Loucy (cell line): ENCODE measurements at regions not wholly inside any gene's neighbourhood (a gene's known extent, or its start where the extent isn't known, plus 50 kb on each side); places are given as distances from the start of the nearest gene placed in this dataset.
"Not testable (repeated sequence)": the region's sequence is repeated elsewhere in the genome, so short reads cannot be mapped to it uniquely, and the experiment has no call there.

ENCODE experiments used
- H2AFZ ChIP-seq: fragments of 200-600 bp; sonication (generic); 2 replicates; pipeline ENCODE4 v1.6.0; 2016; ENCODE audit warnings: antibody characterized with exemption, mild to moderate bottlenecking, low read length, moderate library complexity
- H3F3A ChIP-seq: fragments of 200-600 bp; 2 replicates; pipeline ENCODE4 v1.6.0; 2016; ENCODE audit warnings: antibody characterized with exemption, low read depth, mild to moderate bottlenecking
- H3K27me3 ChIP-seq: fragments of 200-600 bp; sonication (generic); 2 replicates; pipeline ENCODE4 v1.6.1; 2014; ENCODE audit warnings: low read length, mild to moderate bottlenecking; ENCODE audit not compliant: insufficient read depth, poor library complexity, severe bottlenecking
- H3K36me3 ChIP-seq: fragments of 200-600 bp; sonication (generic); 2 replicates; pipeline ENCODE4 v1.6.1; 2016; ENCODE audit warnings: low read length; ENCODE audit not compliant: insufficient read depth
- H3K4me1 ChIP-seq: fragments of 200-600 bp; sonication (generic); 2 replicates; pipeline ENCODE4 v1.5.1; 2014; ENCODE audit warnings: low read length, mild to moderate bottlenecking; ENCODE audit not compliant: insufficient read depth, poor library complexity, severe bottlenecking
- H3K4me2 ChIP-seq: fragments of 200-600 bp; sonication (generic); 2 replicates; pipeline ENCODE4 v1.6.0; 2014; ENCODE audit warnings: antibody characterized with exemption, low read length, low read depth, mild to moderate bottlenecking; ENCODE audit not compliant: poor library complexity, severe bottlenecking
- H3K4me3 ChIP-seq: fragments of 200-600 bp; sonication (generic); 2 replicates; pipeline ENCODE4 v1.5.1; 2014; ENCODE audit warnings: low read length, mild to moderate bottlenecking, mixed read lengths; ENCODE audit not compliant: poor library complexity, severe bottlenecking
- H3K79me2 ChIP-seq: fragments of 200-600 bp; sonication (generic); 2 replicates; pipeline ENCODE4 v1.6.1; 2014; ENCODE audit warnings: low read length; ENCODE audit not compliant: insufficient read depth
- H3K9ac ChIP-seq: fragments of 200-600 bp; sonication (generic); 2 replicates; pipeline ENCODE4 v1.6.0; 2014; ENCODE audit warnings: mild to moderate bottlenecking, low read depth, low read length, moderate library complexity; ENCODE audit not compliant: poor library complexity, severe bottlenecking
- H3K9me2 ChIP-seq: fragments of 200-600 bp; sonication (generic); replicated peaks from 2 replicates; pipeline ENCODE4 v1.6.1; 2016; ENCODE audit warnings: low read depth, low read length, mixed read lengths
- H3K9me3 ChIP-seq: fragments of 200-600 bp; sonication (generic); 2 replicates; pipeline ENCODE4 v1.6.1; 2014; ENCODE audit warnings: mild to moderate bottlenecking, antibody characterized with exemption, low read length, low read depth; ENCODE audit not compliant: insufficient read depth
- H4K20me1 ChIP-seq: fragments of 200-600 bp; sonication (generic); 2 replicates; pipeline ENCODE4 v1.6.0; 2014; ENCODE audit warnings: antibody characterized with exemption, low read length, mild to moderate bottlenecking; ENCODE audit not compliant: insufficient read depth, poor library complexity, severe bottlenecking
- CTCF ChIP-seq: fragments of 200-600 bp; sonication (generic); conservative IDR thresholded peaks from 2 replicates; pipeline ENCODE4 v1.5.1; 2014; ENCODE audit warnings: mild to moderate bottlenecking, antibody characterized with exemption, low read length
- EZH2phosphoT487 ChIP-seq: fragments of 200-600 bp; IDR thresholded peaks from 2 replicates; pipeline ENCODE4 v1.6.1; 2018; ENCODE audit warnings: antibody characterized with exemption, mild to moderate bottlenecking, moderate library complexity, borderline replicate concordance

DNA sequence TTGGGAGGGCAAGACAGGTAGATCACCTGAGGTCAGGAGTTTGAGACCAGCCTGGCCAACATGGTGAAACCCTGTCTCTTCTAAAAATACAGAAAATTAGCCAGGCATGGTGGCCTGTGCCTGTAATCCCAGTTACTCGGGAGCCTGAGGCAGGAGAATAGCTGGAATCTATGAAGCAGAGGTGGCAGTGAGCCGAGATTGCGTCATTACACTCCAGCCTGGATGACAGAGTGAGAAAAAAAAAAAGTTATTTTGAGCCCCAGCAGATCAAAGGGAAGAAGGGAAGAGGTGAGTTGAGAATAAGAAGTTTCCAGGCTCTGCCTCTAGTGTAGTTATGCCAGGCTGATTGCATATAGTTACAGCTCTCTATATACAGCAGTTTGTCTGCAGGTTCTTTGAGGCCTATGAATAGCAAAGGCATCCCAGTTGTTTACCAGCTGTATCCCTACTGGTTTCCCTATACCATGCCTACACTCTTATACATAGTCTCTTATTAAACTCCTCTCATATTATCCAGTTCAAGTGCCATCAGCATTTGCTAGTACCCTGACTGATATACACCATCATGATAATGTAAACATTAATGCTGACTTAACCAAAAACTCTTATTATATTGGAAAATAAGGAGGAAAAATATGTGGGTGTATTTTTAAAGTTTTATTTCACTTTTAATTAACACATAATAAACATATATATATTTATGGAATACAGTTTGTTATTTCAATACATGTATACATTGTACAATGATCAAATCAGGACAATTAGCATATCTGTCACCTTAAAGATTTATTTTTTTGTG, 823.6 kb upstream of the ADGRB3 start:
- Histone ChIP-seq H3K9ac (no peak overlapping the region), H4K20me1 (no peaks in the 10 kb centered on the region), H3F3A (no peaks in the 10 kb centered on the region), H3K36me3 (no peaks in the 10 kb centered on the region), H3K4me3 (no peak overlapping the region), H3K4me2 (no peak overlapping the region), H3K9me2 (no peaks in the 10 kb centered on the region), H3K27me3 (no peaks in the 10 kb centered on the region), H3K4me1 (no peaks in the 10 kb centered on the region), H2AFZ (no peak overlapping the region), H3K9me3 (no peaks in the 10 kb centered on the region; the same call in 1 of the 2 replicates), H3K79me2 (no peaks in the 10 kb centered on the region)
- TF ChIP-seq EZH2phosphoT487 (no peak), CTCF (no peak)

- not testable (repeated sequence) for H2AFZ ChIP-seq, H3K9ac ChIP-seq, H3K4me1 ChIP-seq, H3F3A ChIP-seq, H3K9me2 ChIP-seq, H3K36me3 ChIP-seq, H3K79me2 ChIP-seq, H4K20me1 ChIP-seq, H3K9me3 ChIP-seq, H3K27me3 ChIP-seq, H3K4me2 ChIP-seq, H3K4me3 ChIP-seq
Observed at GRCh38 chr6:67804808-67805207, 830.3 kb upstream of the ADGRB3 start.

- H2AFZ ChIP-seq = no peak overlapping the region
- H3K79me2 ChIP-seq = no peaks in the 10 kb centered on the region
- no peaks in the 10 kb centered on the region for H3K9me2 ChIP-seq
- H3K9ac ChIP-seq = no peak overlapping the region
- H3K36me3 ChIP-seq = no peaks in the 10 kb centered on the region
- no peaks in the 10 kb centered on the region for H3K4me1 ChIP-seq
- H3K9me3 ChIP-seq = no peaks in the 10 kb centered on the region
- no peak for TF ChIP-seq CTCF
- no peak overlapping the region for H3K4me3 ChIP-seq
- H4K20me1 ChIP-seq = no peaks in the 10 kb centered on the region
- H3F3A ChIP-seq = no peaks in the 10 kb centered on the region
- no peak overlapping the region for H3K4me2 ChIP-seq
- H3K27me3 ChIP-seq = no peaks in the 10 kb centered on the region
Observed at GRCh38 chr6:67802771-67803170, 832.3 kb upstream of the ADGRB3 start.

DNA sequence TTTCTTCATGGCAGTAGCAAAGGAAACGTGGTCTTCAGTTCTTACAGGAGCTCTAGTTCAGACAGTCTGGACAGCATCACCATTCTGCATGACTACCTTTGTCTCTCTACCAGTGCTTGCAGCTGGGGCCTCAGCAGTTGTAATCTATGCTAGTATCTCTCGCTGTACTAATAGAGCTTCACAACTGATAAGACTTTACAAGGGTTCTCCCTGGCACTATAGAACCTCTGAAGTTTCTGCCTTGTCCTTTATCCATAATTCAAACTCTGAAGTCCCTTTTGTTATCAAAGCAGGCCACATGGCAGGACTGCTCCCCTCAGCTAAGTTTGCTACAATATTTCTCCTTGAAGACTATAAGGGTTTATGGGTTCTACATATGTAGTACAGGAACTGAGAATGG, 842.1 kb upstream of the ADGRB3 start:
- no peaks in the 10 kb centered on the region for H4K20me1 ChIP-seq
- no peaks in the 10 kb centered on the region for H3K9me2 ChIP-seq
- no peak overlapping the region for H2AFZ ChIP-seq
- no peak overlapping the region for H3K4me3 ChIP-seq
- H3K4me2 ChIP-seq = no peak overlapping the region
- no peaks in the 10 kb centered on the region for H3K79me2 ChIP-seq
- TF ChIP-seq CTCF (no peak), EZH2phosphoT487 (no peak)
- H3K4me1 ChIP-seq = no peaks in the 10 kb centered on the region
- no peaks in the 10 kb centered on the region for H3K9me3 ChIP-seq
- H3K9ac ChIP-seq = no peak overlapping the region
- H3K27me3 ChIP-seq = no peaks in the 10 kb centered on the region
- no peaks in the 10 kb centered on the region for H3K36me3 ChIP-seq
- H3F3A ChIP-seq = no peaks in the 10 kb centered on the region
